ENCODE measurements at regions not wholly inside any gene's neighbourhood (a gene's known extent, or its start where the extent isn't known, plus 50 kb on each side); places are given as distances from the start of the nearest gene placed in this dataset.

- Histone ChIP-seq H3K27ac (ENCODE audit: low read length) (no peak overlapping the region), H3K27me3 (ENCODE audit: control insufficient read depth, insufficient read depth, low read length) (no peaks in the 10 kb centered on the region), H3K36me3 (ENCODE audit: control insufficient read depth, insufficient read depth, low read length) (no peaks in the 10 kb centered on the region), H3K9me3 (ENCODE audit: control insufficient read depth, insufficient read depth, low read length) (no peaks in the 10 kb centered on the region), H3K4me1 (ENCODE audit: control insufficient read depth, insufficient read depth, low read length) (no peaks in the 10 kb centered on the region; the same call in 1 of the 2 replicates), H3K4me3 (ENCODE audit: low read length) (no peak overlapping the region)
- DNase-seq (ENCODE audit: low read depth, low spot score), result no peak
Measured at GRCh38 chr7:53638517-53638916, 603.1 kb downstream of the POM121L12 start.

- H3K27me3 ChIP-seq (ENCODE audit: control insufficient read depth, insufficient read depth, low read length), result no peaks in the 10 kb centered on the region
- no peak overlapping the region for H3K4me3 ChIP-seq (ENCODE audit: low read length)
- H3K4me1 ChIP-seq (ENCODE audit: control insufficient read depth, insufficient read depth, low read length), result no peaks in the 10 kb centered on the region; the same call in 1 of the 2 replicates
- no peaks in the 10 kb centered on the region for H3K36me3 ChIP-seq (ENCODE audit: control insufficient read depth, insufficient read depth, low read length)
- H3K27ac ChIP-seq (ENCODE audit: low read length), result no peak overlapping the region
- no peak for DNase-seq (ENCODE audit: low read depth, low spot score)
- H3K9me3 ChIP-seq (ENCODE audit: control insufficient read depth, insufficient read depth, low read length), result no peaks in the 10 kb centered on the region
Measured at GRCh38 chr7:53641091-53641490, 605.7 kb downstream of the POM121L12 start.

GRCh38 chr7:53642361-53642760 lies 606.9 kb downstream of the POM121L12 start:
- WGBS (ENCODE audit: insufficient coverage, insufficient read length), result no CpG with 5 or more reads among the region's 4 CpGs

GRCh38 chr7:53642866-53643265 lies 607.4 kb downstream of the POM121L12 start:
- no CpG with 5 or more reads among the region's 2 CpGs for WGBS (ENCODE audit: insufficient coverage, insufficient read length)
- no peaks in the 10 kb centered on the region for H3K9me3 ChIP-seq (ENCODE audit: control insufficient read depth, insufficient read depth, low read length)
- DNase-seq (ENCODE audit: low read depth, low spot score), result no peak
- no peak overlapping the region for H3K27ac ChIP-seq (ENCODE audit: low read length)
- no peaks in the 10 kb centered on the region; the same call in 1 of the 2 replicates for H3K4me1 ChIP-seq (ENCODE audit: control insufficient read depth, insufficient read depth, low read length)
- no peaks in the 10 kb centered on the region for H3K27me3 ChIP-seq (ENCODE audit: control insufficient read depth, insufficient read depth, low read length)
- H3K4me3 ChIP-seq (ENCODE audit: low read length), result no peak overlapping the region
- no peaks in the 10 kb centered on the region for H3K36me3 ChIP-seq (ENCODE audit: control insufficient read depth, insufficient read depth, low read length)

More at GRCh38 chr7:53642361-53642760, 606.9 kb downstream of the POM121L12 start:
- no peak overlapping the region for H3K27ac ChIP-seq (ENCODE audit: low read length)
- H3K4me1 ChIP-seq (ENCODE audit: control insufficient read depth, insufficient read depth, low read length), result no peaks in the 10 kb centered on the region; the same call in 1 of the 2 replicates
- no peak overlapping the region for H3K4me3 ChIP-seq (ENCODE audit: low read length)
- no peaks in the 10 kb centered on the region for H3K36me3 ChIP-seq (ENCODE audit: control insufficient read depth, insufficient read depth, low read length)
- no peaks in the 10 kb centered on the region for H3K9me3 ChIP-seq (ENCODE audit: control insufficient read depth, insufficient read depth, low read length)
- no peak for DNase-seq (ENCODE audit: low read depth, low spot score)
- no peaks in the 10 kb centered on the region for H3K27me3 ChIP-seq (ENCODE audit: control insufficient read depth, insufficient read depth, low read length)

GRCh38 chr7:53656881-53657280 lies 621.4 kb downstream of the POM121L12 start:
- Histone ChIP-seq H3K4me1 (ENCODE audit: control insufficient read depth, insufficient read depth, low read length) (no peaks in the 10 kb centered on the region; the same call in 1 of the 2 replicates), H3K27me3 (ENCODE audit: control insufficient read depth, insufficient read depth, low read length) (no peaks in the 10 kb centered on the region), H3K36me3 (ENCODE audit: control insufficient read depth, insufficient read depth, low read length) (no peaks in the 10 kb centered on the region), H3K4me3 (ENCODE audit: low read length) (no peak overlapping the region), H3K27ac (ENCODE audit: low read length) (no peak overlapping the region), H3K9me3 (ENCODE audit: control insufficient read depth, insufficient read depth, low read length) (no peaks in the 10 kb centered on the region)
- no CpG with 5 or more reads among the region's 1 CpG for WGBS (ENCODE audit: insufficient coverage, insufficient read length)
- no peak for DNase-seq (ENCODE audit: low read depth, low spot score)

GRCh38 chr7:53657586-53657985 lies 622.2 kb downstream of the POM121L12 start:
- H3K9me3 ChIP-seq (ENCODE audit: control insufficient read depth, insufficient read depth, low read length), result no peaks in the 10 kb centered on the region
- no CpG with 5 or more reads among the region's 1 CpG for WGBS (ENCODE audit: insufficient coverage, insufficient read length)
- H3K4me1 ChIP-seq (ENCODE audit: control insufficient read depth, insufficient read depth, low read length), result no peaks in the 10 kb centered on the region; the same call in 1 of the 2 replicates
- no peaks in the 10 kb centered on the region for H3K36me3 ChIP-seq (ENCODE audit: control insufficient read depth, insufficient read depth, low read length)
- H3K27me3 ChIP-seq (ENCODE audit: control insufficient read depth, insufficient read depth, low read length), result no peaks in the 10 kb centered on the region
- no peak for DNase-seq (ENCODE audit: low read depth, low spot score)
- H3K4me3 ChIP-seq (ENCODE audit: low read length), result no peak overlapping the region
- no peak overlapping the region for H3K27ac ChIP-seq (ENCODE audit: low read length)

GRCh38 chr7:53658951-53659350 lies 623.5 kb downstream of the POM121L12 start:
- no peak overlapping the region for H3K27ac ChIP-seq (ENCODE audit: low read length)
- DNase-seq (ENCODE audit: low read depth, low spot score), result no peak
- no peaks in the 10 kb centered on the region; the same call in 1 of the 2 replicates for H3K4me1 ChIP-seq (ENCODE audit: control insufficient read depth, insufficient read depth, low read length)
- H3K4me3 ChIP-seq (ENCODE audit: low read length), result no peak overlapping the region
- H3K36me3 ChIP-seq (ENCODE audit: control insufficient read depth, insufficient read depth, low read length), result no peaks in the 10 kb centered on the region
- H3K9me3 ChIP-seq (ENCODE audit: control insufficient read depth, insufficient read depth, low read length), result no peaks in the 10 kb centered on the region
- H3K27me3 ChIP-seq (ENCODE audit: control insufficient read depth, insufficient read depth, low read length), result no peaks in the 10 kb centered on the region
- no CpG with 5 or more reads among the region's 3 CpGs for WGBS (ENCODE audit: insufficient coverage, insufficient read length)

- Histone ChIP-seq H3K27me3 (ENCODE audit: control insufficient read depth, insufficient read depth, low read length) (no peaks in the 10 kb centered on the region), H3K4me1 (ENCODE audit: control insufficient read depth, insufficient read depth, low read length) (no peaks in the 10 kb centered on the region; the same call in 1 of the 2 replicates), H3K9me3 (ENCODE audit: control insufficient read depth, insufficient read depth, low read length) (no peaks in the 10 kb centered on the region), H3K4me3 (ENCODE audit: low read length) (no peak overlapping the region), H3K27ac (ENCODE audit: low read length) (no peak overlapping the region), H3K36me3 (ENCODE audit: control insufficient read depth, insufficient read depth, low read length) (no peaks in the 10 kb centered on the region)
- no CpG with 5 or more reads among the region's 4 CpGs for WGBS (ENCODE audit: insufficient coverage, insufficient read length)
- DNase-seq (ENCODE audit: low read depth, low spot score), result no peak
Measured at GRCh38 chr7:53661645-53662217, 626.3 kb downstream of the POM121L12 start.

- Histone ChIP-seq H3K27ac (ENCODE audit: low read length) (no peak overlapping the region), H3K27me3 (ENCODE audit: control insufficient read depth, insufficient read depth, low read length) (no peaks in the 10 kb centered on the region), H3K9me3 (ENCODE audit: control insufficient read depth, insufficient read depth, low read length) (no peaks in the 10 kb centered on the region), H3K4me3 (ENCODE audit: low read length) (no peak overlapping the region), H3K36me3 (ENCODE audit: control insufficient read depth, insufficient read depth, low read length) (no peaks in the 10 kb centered on the region), H3K4me1 (ENCODE audit: control insufficient read depth, insufficient read depth, low read length) (no peaks in the 10 kb centered on the region)
- no CpG with 5 or more reads among the region's 1 CpG for WGBS (ENCODE audit: insufficient coverage, insufficient read length)
- no peak for DNase-seq (ENCODE audit: low read depth, low spot score)
Measured at GRCh38 chr7:53672681-53673080, 637.2 kb downstream of the POM121L12 start.

- no peak overlapping the region for H3K27ac ChIP-seq (ENCODE audit: low read length)
- no peak overlapping the region for H3K4me3 ChIP-seq (ENCODE audit: low read length)
- DNase-seq (ENCODE audit: low read depth, low spot score), result no peak
- no peaks in the 10 kb centered on the region for H3K27me3 ChIP-seq (ENCODE audit: control insufficient read depth, insufficient read depth, low read length)
- H3K4me1 ChIP-seq (ENCODE audit: control insufficient read depth, insufficient read depth, low read length), result no peaks in the 10 kb centered on the region
- H3K36me3 ChIP-seq (ENCODE audit: control insufficient read depth, insufficient read depth, low read length), result no peaks in the 10 kb centered on the region
- no peaks in the 10 kb centered on the region for H3K9me3 ChIP-seq (ENCODE audit: control insufficient read depth, insufficient read depth, low read length)
- no CpG with 5 or more reads among the region's 1 CpG for WGBS (ENCODE audit: insufficient coverage, insufficient read length)
Measured at GRCh38 chr7:53675835-53676234, 640.4 kb downstream of the POM121L12 start.

GRCh38 chr7:53684693-53685092 lies 649.3 kb downstream of the POM121L12 start:
- Histone ChIP-seq H3K27me3 (ENCODE audit: control insufficient read depth, insufficient read depth, low read length) (no peaks in the 10 kb centered on the region), H3K9me3 (ENCODE audit: control insufficient read depth, insufficient read depth, low read length) (no peaks in the 10 kb centered on the region), H3K4me1 (ENCODE audit: control insufficient read depth, insufficient read depth, low read length) (no peaks in the 10 kb centered on the region), H3K4me3 (ENCODE audit: low read length) (no peak overlapping the region), H3K27ac (ENCODE audit: low read length) (no peak overlapping the region), H3K36me3 (ENCODE audit: control insufficient read depth, insufficient read depth, low read length) (no peaks in the 10 kb centered on the region)
- DNase-seq (ENCODE audit: low read depth, low spot score), result no peak
- no CpG with 5 or more reads among the region's 3 CpGs for WGBS (ENCODE audit: insufficient coverage, insufficient read length)
